DOHH2 (cell line): ENCODE measurements at regions not wholly inside any gene's neighbourhood (a gene's known extent, or its start where the extent isn't known, plus 50 kb on each side); places are given as distances from the start of the nearest gene placed in this dataset.

Experiments
- H3F3A ChIP-seq: fragments of 200-600 bp; sonication (generic), shearing (Covaris generic); 2 replicates; pipeline ENCODE4 v1.6.0; 2016; ENCODE audit warnings: antibody characterized with exemption, mild to moderate bottlenecking; ENCODE audit not compliant: control insufficient read depth, insufficient read depth
- H3K27ac ChIP-seq: fragments of 200-600 bp; sonication (generic); 2 replicates; pipeline ENCODE4 v1.5.1; 2014; ENCODE audit warnings: low read depth, mild to moderate bottlenecking, low read length, moderate library complexity
- H3K27me3 ChIP-seq: fragments of 200-600 bp; sonication (generic); 2 replicates; pipeline ENCODE4 v1.6.1; 2014; ENCODE audit warnings: mild to moderate bottlenecking, low read length, mixed read lengths; ENCODE audit not compliant: control insufficient read depth
- H3K36me3 ChIP-seq: fragments of 200-600 bp; sonication (generic); 2 replicates; pipeline ENCODE4 v1.6.1; 2014; ENCODE audit warnings: mild to moderate bottlenecking, low read length, moderate library complexity, mixed read lengths; ENCODE audit not compliant: control insufficient read depth
- H3K4me1 ChIP-seq: fragments of 200-600 bp; sonication (generic); 2 replicates; pipeline ENCODE4 v1.6.1; 2014; ENCODE audit warnings: mild to moderate bottlenecking, low read length, mixed read lengths; ENCODE audit not compliant: control insufficient read depth
- H3K4me2 ChIP-seq: fragments of 200-600 bp; sonication (generic); 2 replicates; pipeline ENCODE4 v1.6.0; 2014; ENCODE audit warnings: mild to moderate bottlenecking, low read length, moderate library complexity
- H3K4me3 ChIP-seq: fragments of 200-600 bp; sonication (generic); 2 replicates; pipeline ENCODE4 v1.5.1; 2014; ENCODE audit warnings: mild to moderate bottlenecking, low read length, mixed read lengths
- H3K79me2 ChIP-seq: fragments of 200-600 bp; sonication (generic); 2 replicates; pipeline ENCODE4 v1.6.1; 2014; ENCODE audit warnings: mild to moderate bottlenecking, low read length, mixed read lengths; ENCODE audit not compliant: control insufficient read depth
- H3K9me2 ChIP-seq: fragments of 200-600 bp; sonication (generic); replicated peaks from 2 replicates; pipeline ENCODE4 v1.6.1; 2014; ENCODE audit warnings: mild to moderate bottlenecking, low read length, mixed read lengths; ENCODE audit not compliant: control insufficient read depth
- H3K9me3 ChIP-seq: fragments of 200-600 bp; sonication (generic); 2 replicates; pipeline ENCODE4 v1.6.1; 2014; ENCODE audit warnings: antibody characterized with exemption, low read length, mixed read lengths; ENCODE audit not compliant: control insufficient read depth, insufficient read depth
- H4K20me1 ChIP-seq: fragments of 200-600 bp; sonication (generic); 2 replicates; pipeline ENCODE4 v1.6.0; 2014; ENCODE audit warnings: low read depth, mild to moderate bottlenecking, antibody characterized with exemption, low read length, moderate library complexity; ENCODE audit not compliant: control insufficient read depth, insufficient read depth
- CTCF ChIP-seq: fragments of 200-600 bp; sonication (generic); IDR thresholded peaks from one replicate; pipeline ENCODE4 v1.5.1; 2014; ENCODE audit warnings: antibody characterized with exemption, mild to moderate bottlenecking, low read depth, low read length; ENCODE audit not compliant: poor library complexity, severe bottlenecking
- EZH2phosphoT487 ChIP-seq: fragments of 200-600 bp; sonication (generic); IDR thresholded peaks from 2 replicates; pipeline ENCODE4 v1.6.1; 2017; ENCODE audit warnings: borderline replicate concordance, mild to moderate bottlenecking, antibody characterized with exemption, low read length, moderate library complexity, mixed read lengths

- Histone ChIP-seq H3K4me3 (no peak overlapping the region), H3K27me3 (no peaks in the 10 kb centered on the region), H3F3A (no peaks in the 10 kb centered on the region), H3K79me2 (no peaks in the 10 kb centered on the region), H3K36me3 (no peaks in the 10 kb centered on the region), H3K4me2 (no peak overlapping the region), H3K9me3 (no peaks in the 10 kb centered on the region), H4K20me1 (no peaks in the 10 kb centered on the region), H3K27ac (no peak overlapping the region), H3K4me1 (no peaks in the 10 kb centered on the region), H3K9me2 (no peaks in the 10 kb centered on the region)
- TF ChIP-seq CTCF (no peak), EZH2phosphoT487 (no peak)
Observed at GRCh38 chrX:40444133-40444532, 136.6 kb upstream of the ATP6AP2 start.

- H3K4me2 ChIP-seq, result no peak overlapping the region
- no peaks in the 10 kb centered on the region for H3K4me1 ChIP-seq
- no peaks in the 10 kb centered on the region for H3K79me2 ChIP-seq
- no peak overlapping the region for H3K4me3 ChIP-seq
- H4K20me1 ChIP-seq, result no peaks in the 10 kb centered on the region
- no peaks in the 10 kb centered on the region for H3K9me3 ChIP-seq
- H3K27ac ChIP-seq, result no peak overlapping the region
- H3K9me2 ChIP-seq, result no peaks in the 10 kb centered on the region
- H3F3A ChIP-seq, result no peaks in the 10 kb centered on the region
- TF ChIP-seq CTCF (no peak), EZH2phosphoT487 (no peak)
- no peaks in the 10 kb centered on the region for H3K36me3 ChIP-seq
- no peaks in the 10 kb centered on the region for H3K27me3 ChIP-seq
Observed at GRCh38 chrX:40440866-40441265, 139.9 kb upstream of the ATP6AP2 start.

GRCh38 chrX:40439625-40440532 is 140.9 kb upstream of the ATP6AP2 start:
- TF ChIP-seq EZH2phosphoT487 (no peak), CTCF (no peak)
- Histone ChIP-seq H3K4me1 (no peaks in the 10 kb centered on the region), H3K27ac (no peak overlapping the region)

More at GRCh38 chrX:40439625-40440532, 140.9 kb upstream of the ATP6AP2 start:
- H3F3A ChIP-seq, result no peaks in the 10 kb centered on the region
- no peak overlapping the region for H3K4me2 ChIP-seq
- no peak overlapping the region for H3K4me3 ChIP-seq
- H3K9me2 ChIP-seq, result no peaks in the 10 kb centered on the region
- H3K9me3 ChIP-seq, result no peaks in the 10 kb centered on the region
- no peaks in the 10 kb centered on the region for H3K79me2 ChIP-seq
- H4K20me1 ChIP-seq, result no peaks in the 10 kb centered on the region
- no peaks in the 10 kb centered on the region for H3K27me3 ChIP-seq
- H3K36me3 ChIP-seq, result no peaks in the 10 kb centered on the region
